ENCODE measurements at regions not wholly inside any gene's neighbourhood (a gene's known extent, or its start where the extent isn't known, plus 50 kb on each side); places are given as distances from the start of the nearest gene placed in this dataset.

DNA sequence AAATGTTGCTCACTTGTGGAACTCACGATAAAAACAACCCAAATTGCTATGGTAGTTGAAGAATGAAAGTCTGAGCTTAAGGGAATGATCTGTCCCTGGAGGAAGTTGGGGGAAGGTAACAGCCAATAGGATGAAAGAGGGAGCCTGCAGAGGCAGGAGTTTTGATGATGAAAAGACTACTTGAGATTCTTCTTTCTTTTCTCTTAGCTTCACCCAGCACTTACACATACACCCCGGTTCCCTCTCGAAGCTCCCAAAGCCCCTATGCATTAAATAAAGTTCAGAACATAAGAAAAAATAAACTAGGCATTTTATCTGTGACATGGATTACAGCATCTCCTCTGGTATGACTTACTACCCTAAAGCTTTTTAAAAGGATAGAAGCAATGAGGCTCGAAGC is 122.9 kb upstream of the GATB start:
- ChIA-PET RAD21 (ENCODE audit: low non-redundant PET in 1 of 2, low total read pairs in 2 of 2, uncharacterized antibody in 2 of 2, unreplicated experiment in 2 of 2) (no interaction called here), POLR2A (no interaction called here), CTCF (no interaction called here)
- no peaks in the 10 kb centered on the region for H3K79me2 ChIP-seq (ENCODE audit: insufficient read depth, low read length)
- TF ChIP-seq ZNF274 (IDR thresholded peaks at IDR 0.05; ENCODE audit: low read depth, low read length) (no peak), CEBPB (IDR thresholded peaks at IDR 0.05; ENCODE audit: low read depth) (no peak), SP1 (IDR thresholded peaks at IDR 0.05; ENCODE audit: low read depth) (no peak), JUND (IDR thresholded peaks at IDR 0.05) (no peak), POLR2AphosphoS5 (IDR thresholded peaks at IDR 0.05; ENCODE audit: low read depth, low read length) (no peak), EZH2 (IDR thresholded peaks at IDR 0.05) (no peak), TCF7L2 (IDR thresholded peaks at IDR 0.05; ENCODE audit: borderline replicate concordance, extremely low read depth, insufficient read depth, insufficient read length) (no peak)
- TF ChIP-seq, protein P1, sequence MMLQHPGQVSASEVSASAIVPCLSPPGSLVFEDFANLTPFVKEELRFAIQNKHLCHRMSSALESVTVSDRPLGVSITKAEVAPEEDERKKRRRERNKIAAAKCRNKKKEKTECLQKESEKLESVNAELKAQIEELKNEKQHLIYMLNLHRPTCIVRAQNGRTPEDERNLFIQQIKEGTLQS (IDR thresholded peaks at IDR 0.05), result no peak
- TF ChIP-seq, protein P2, sequence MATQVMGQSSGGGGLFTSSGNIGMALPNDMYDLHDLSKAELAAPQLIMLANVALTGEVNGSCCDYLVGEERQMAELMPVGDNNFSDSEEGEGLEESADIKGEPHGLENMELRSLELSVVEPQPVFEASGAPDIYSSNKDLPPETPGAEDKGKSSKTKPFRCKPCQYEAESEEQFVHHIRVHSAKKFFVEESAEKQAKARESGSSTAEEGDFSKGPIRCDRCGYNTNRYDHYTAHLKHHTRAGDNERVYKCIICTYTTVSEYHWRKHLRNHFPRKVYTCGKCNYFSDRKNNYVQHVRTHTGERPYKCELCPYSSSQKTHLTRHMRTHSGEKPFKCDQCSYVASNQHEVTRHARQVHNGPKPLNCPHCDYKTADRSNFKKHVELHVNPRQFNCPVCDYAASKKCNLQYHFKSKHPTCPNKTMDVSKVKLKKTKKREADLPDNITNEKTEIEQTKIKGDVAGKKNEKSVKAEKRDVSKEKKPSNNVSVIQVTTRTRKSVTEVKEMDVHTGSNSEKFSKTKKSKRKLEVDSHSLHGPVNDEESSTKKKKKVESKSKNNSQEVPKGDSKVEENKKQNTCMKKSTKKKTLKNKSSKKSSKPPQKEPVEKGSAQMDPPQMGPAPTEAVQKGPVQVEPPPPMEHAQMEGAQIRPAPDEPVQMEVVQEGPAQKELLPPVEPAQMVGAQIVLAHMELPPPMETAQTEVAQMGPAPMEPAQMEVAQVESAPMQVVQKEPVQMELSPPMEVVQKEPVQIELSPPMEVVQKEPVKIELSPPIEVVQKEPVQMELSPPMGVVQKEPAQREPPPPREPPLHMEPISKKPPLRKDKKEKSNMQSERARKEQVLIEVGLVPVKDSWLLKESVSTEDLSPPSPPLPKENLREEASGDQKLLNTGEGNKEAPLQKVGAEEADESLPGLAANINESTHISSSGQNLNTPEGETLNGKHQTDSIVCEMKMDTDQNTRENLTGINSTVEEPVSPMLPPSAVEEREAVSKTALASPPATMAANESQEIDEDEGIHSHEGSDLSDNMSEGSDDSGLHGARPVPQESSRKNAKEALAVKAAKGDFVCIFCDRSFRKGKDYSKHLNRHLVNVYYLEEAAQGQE (IDR thresholded peaks at IDR 0.05; ENCODE audit: low read depth), result no peak
- no peak overlapping the region for H3K27ac ChIP-seq (ENCODE audit: low read depth, low read length)
- H3K4me2 ChIP-seq (ENCODE audit: low read length), result no peak overlapping the region
- H3K9me2 ChIP-seq (ENCODE audit: insufficient read depth), result no peaks in the 10 kb centered on the region
- no peaks in the 10 kb centered on the region for H3K9me3 ChIP-seq (ENCODE audit: control insufficient read depth in 1 of 2, insufficient read depth in 1 of 2, low read depth in 1 of 2, low read length in 2 of 2)
- no peak for DNase-seq (ENCODE audit: low read depth, low spot score)
- H3K36me3 ChIP-seq (ENCODE audit: control insufficient read depth in 1 of 2, insufficient read depth in 2 of 2, low read length in 2 of 2), result no peaks in the 10 kb centered on the region
- no peak overlapping the region for H3K4me3 ChIP-seq (replicated peaks in 1 of 2; ENCODE audit: low read depth in 1 of 2, low read length in 2 of 2)
- no peaks in the 10 kb centered on the region for H3K27me3 ChIP-seq (ENCODE audit: insufficient read depth, low read length)
- BruUV-seq (replicated peaks), result no TSS peak
- H3K9ac ChIP-seq (ENCODE audit: low read length), result no peak overlapping the region
- no peak overlapping the region for H2AFZ ChIP-seq (ENCODE audit: low read depth, low read length, poor library complexity, severe bottlenecking)
- no peaks in the 10 kb centered on the region for H3K4me1 ChIP-seq (ENCODE audit: control insufficient read depth in 1 of 2, insufficient read depth in 2 of 2, low read length in 2 of 2)
- ATAC-seq, result no peak
- intact Hi-C loops (cut with micrococcal nuclease), result no loop called here
- H4K20me1 ChIP-seq (ENCODE audit: insufficient read depth), result no peaks in the 10 kb centered on the region
